HCT116 (cell line): ENCODE measurements at regions not wholly inside any gene's neighbourhood (a gene's known extent, or its start where the extent isn't known, plus 50 kb on each side); places are given as distances from the start of the nearest gene placed in this dataset.

Experiments used
- ATAC-seq: fragments of 200-7000 bp; cut with Tn5 transposase; 2 replicates; pipeline ENCODE4 v1.9.1; 2020; ENCODE audit warnings: mild to moderate bottlenecking, moderate library complexity
- BruUV-seq: library from RNA; stranded (reverse); fragments of 400-500 nt; replicated peaks from 2 replicates; lab custom pipeline; 2021; lab: Mats Ljungman, UMichigan
- CTCF ChIA-PET: fragments of 300-600 bp; sonication (Branson Sonifier 250); formaldehyde crosslinking; loops from one replicate; lab custom pipeline; 2021; ENCODE audit warnings: antibody characterized with exemption; lab: Charles Lee
- POLR2A ChIA-PET: fragments of 300-600, 350-600 bp; sonication (Branson Sonifier 250); formaldehyde crosslinking; loops from one replicate; lab custom pipeline; 2021; ENCODE audit warnings: antibody characterized with exemption; lab: Charles Lee
- RAD21 ChIA-PET, 2 experiments: fragments of 300-600 bp; sonication (Branson Sonifier 250); formaldehyde crosslinking; loops; one replicate each; lab custom pipeline; 2023; ENCODE audit warnings: low total read pairs in 2 of 2; ENCODE audit not compliant: uncharacterized antibody in 2 of 2, unreplicated experiment in 2 of 2, low non-redundant PET in 1 of 2; lab: Charles Lee
- DNase-seq: peaks from one replicate; pipeline ENCODE4 v3.0.0-alpha.2; 2010; ENCODE audit warnings: low read depth, low spot score
- H2AFZ ChIP-seq: fragments of 200-600 bp; shearing (Covaris generic), sonication (generic); 2 replicates; pipeline ENCODE4 v1.6.1; 2017; ENCODE audit warnings: low read depth, mixed run types, mixed read lengths, antibody characterized with exemption, low read length; ENCODE audit not compliant: poor library complexity, severe bottlenecking
- H3K27ac ChIP-seq: 2 replicates; pipeline ENCODE4 v1.5.1; 2012; ENCODE audit warnings: low read depth, low read length
- H3K27me3 ChIP-seq: fragments of 200-600 bp; sonication (generic); 2 replicates; pipeline ENCODE4 v1.6.1; 2016; ENCODE audit warnings: mixed run types, low read length, mixed read lengths; ENCODE audit not compliant: insufficient read depth
- H3K36me3 ChIP-seq, 2 experiments: fragments of 200-500 bp in 1 of 2; fragments of 200-600 bp in 1 of 2; sonication (Bioruptor generic) in 1 of 2; sonication (generic) in 1 of 2; 2 replicates each; pipeline versions ENCODE4 v1.5.1 to v1.6.1; 2014 to 2016; ENCODE audit warnings: low read length in 2 of 2, inconsistent platforms in 1 of 2, mixed read lengths in 1 of 2, mixed run types in 1 of 2; ENCODE audit not compliant: insufficient read depth in 2 of 2, control insufficient read depth in 1 of 2
- H3K4me1 ChIP-seq, 2 experiments: fragments of 200-600 bp in 1 of 2; sonication (generic) in 1 of 2; 2 replicates each; pipeline versions ENCODE4 v1.5.1 to v1.6.1; 2012 to 2017; ENCODE audit warnings: low read length in 2 of 2, inconsistent platforms in 1 of 2, mild to moderate bottlenecking in 1 of 2, mixed read lengths in 1 of 2, mixed run types in 1 of 2, moderate library complexity in 1 of 2; ENCODE audit not compliant: insufficient read depth in 2 of 2, control insufficient read depth in 1 of 2
- H3K4me2 ChIP-seq: fragments of 200-600 bp; sonication (generic); 2 replicates; pipeline ENCODE4 v1.6.1; 2017; ENCODE audit warnings: mixed run types, low read length, mixed read lengths
- H3K4me3 ChIP-seq, 2 experiments: fragments of 200-600 bp in 1 of 2; sonication (generic) in 1 of 2; replicated peaks in 1 of 2; 2 replicates each; pipeline ENCODE4 v1.5.1; 2011 to 2016; ENCODE audit warnings: low read length in 2 of 2, control low read depth in 1 of 2, low read depth in 1 of 2, mild to moderate bottlenecking in 1 of 2, mixed read lengths in 1 of 2, mixed run types in 1 of 2
- H3K79me2 ChIP-seq: fragments of 200-600 bp; sonication (generic); 2 replicates; pipeline ENCODE4 v1.6.1; 2017; ENCODE audit warnings: mild to moderate bottlenecking, mixed run types, low read length, moderate library complexity, mixed read lengths; ENCODE audit not compliant: insufficient read depth
- H3K9ac ChIP-seq: fragments of 200-600 bp; sonication (generic); 2 replicates; pipeline ENCODE4 v1.6.1; 2016; ENCODE audit warnings: low read length, mixed read lengths
- H3K9me2 ChIP-seq: fragments of 200-600 bp; sonication (generic), shearing (Covaris generic); 2 replicates; pipeline ENCODE4 v1.6.1; 2017; ENCODE audit warnings: mixed run types, mild to moderate bottlenecking, moderate library complexity; ENCODE audit not compliant: insufficient read depth
- H3K9me3 ChIP-seq, 2 experiments: fragments of 200-500 bp in 1 of 2; fragments of 200-600 bp in 1 of 2; sonication (Bioruptor generic) in 1 of 2; sonication (generic) in 1 of 2; 2 replicates each; pipeline ENCODE4 v1.6.1; 2014 to 2017; ENCODE audit warnings: low read length in 2 of 2, mixed read lengths in 2 of 2, inconsistent platforms in 1 of 2, low read depth in 1 of 2, mild to moderate bottlenecking in 1 of 2, mixed run types in 1 of 2, moderate library complexity in 1 of 2; ENCODE audit not compliant: control insufficient read depth in 1 of 2, insufficient read depth in 1 of 2
- H4K20me1 ChIP-seq: fragments of 200-600 bp; sonication (generic), shearing (Covaris generic); 2 replicates; pipeline ENCODE4 v1.6.1; 2017; ENCODE audit warnings: mixed run types, mild to moderate bottlenecking, moderate library complexity; ENCODE audit not compliant: insufficient read depth
- ATF3 ChIP-seq: IDR thresholded peaks from 2 replicates; pipeline ENCODE4 v1.6.1; 2012
- CTCF ChIP-seq, 3 experiments: fragments of 200-600 bp in 1 of 3; sonication (generic) in 1 of 3; IDR thresholded peaks in 2 of 3; conservative IDR thresholded peaks in 1 of 3; 2 replicates each; pipeline ENCODE4 v1.5.1; 2012 to 2017; ENCODE audit warnings: low read depth in 2 of 3, low read length in 2 of 3, antibody characterized with exemption in 1 of 3, borderline replicate concordance in 1 of 3, control low read depth in 1 of 3, mild to moderate bottlenecking in 1 of 3, mixed read lengths in 1 of 3, mixed run types in 1 of 3, moderate library complexity in 1 of 3; ENCODE audit not compliant: insufficient read depth in 1 of 3
- EZH2phosphoT487 ChIP-seq: fragments of 200-600 bp; IDR thresholded peaks from 2 replicates; pipeline ENCODE4 v1.6.1; 2018; ENCODE audit warnings: antibody characterized with exemption, borderline replicate concordance
- FOSL1 ChIP-seq: IDR thresholded peaks from 2 replicates; pipeline ENCODE4 v1.6.1; 2012; ENCODE audit warnings: low read depth
- JUND ChIP-seq: IDR thresholded peaks from 2 replicates; pipeline ENCODE4 v1.6.1; 2012
- RAD21 ChIP-seq: IDR thresholded peaks from 2 replicates; pipeline ENCODE4 v1.6.1; 2012; ENCODE audit warnings: low read depth, mild to moderate bottlenecking
- SIN3A ChIP-seq: IDR thresholded peaks from 2 replicates; pipeline ENCODE4 v1.6.1; 2012; ENCODE audit warnings: low read depth
- TCF7L2 ChIP-seq: IDR thresholded peaks from 2 replicates; pipeline ENCODE4 v1.7.0; 2011; ENCODE audit warnings: borderline replicate concordance, inconsistent platforms; ENCODE audit not compliant: insufficient read depth, insufficient read length; ENCODE audit errors: extremely low read depth
- intact Hi-C: fragments of 100-400 bp; cut with micrococcal nuclease; formaldehyde crosslinking; loops from 2 replicates; pipeline ENCODE4 v1.10.0; 2022
- TF ChIP-seq, protein P1 (sequence below): IDR thresholded peaks from 2 replicates; pipeline ENCODE4 v1.6.1; 2011; ENCODE audit warnings: mild to moderate bottlenecking, low read length, moderate library complexity; ENCODE audit not compliant: insufficient replicate concordance; ENCODE audit errors: extremely low read depth

DNA sequence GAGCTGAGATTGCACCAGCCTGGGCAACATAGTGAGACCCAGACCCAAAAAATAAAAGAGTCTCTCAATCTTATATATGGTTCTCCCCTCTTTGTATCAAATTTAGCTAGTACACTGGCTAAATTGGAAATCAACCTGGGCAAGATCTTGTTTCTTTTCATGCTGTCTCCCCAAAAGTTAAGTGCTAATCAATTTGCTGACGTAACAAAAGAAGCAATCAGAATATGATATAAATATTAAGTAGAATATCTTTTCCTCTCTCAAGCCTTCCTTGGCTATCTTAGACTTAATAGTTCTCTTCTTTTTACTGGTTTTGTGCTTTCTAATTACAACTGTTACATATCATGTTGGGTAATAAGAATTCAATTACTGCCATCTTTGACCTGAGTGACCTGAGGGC, 258.9 kb downstream of the KCNRG start (continued):
- TF ChIP-seq, protein P1, sequence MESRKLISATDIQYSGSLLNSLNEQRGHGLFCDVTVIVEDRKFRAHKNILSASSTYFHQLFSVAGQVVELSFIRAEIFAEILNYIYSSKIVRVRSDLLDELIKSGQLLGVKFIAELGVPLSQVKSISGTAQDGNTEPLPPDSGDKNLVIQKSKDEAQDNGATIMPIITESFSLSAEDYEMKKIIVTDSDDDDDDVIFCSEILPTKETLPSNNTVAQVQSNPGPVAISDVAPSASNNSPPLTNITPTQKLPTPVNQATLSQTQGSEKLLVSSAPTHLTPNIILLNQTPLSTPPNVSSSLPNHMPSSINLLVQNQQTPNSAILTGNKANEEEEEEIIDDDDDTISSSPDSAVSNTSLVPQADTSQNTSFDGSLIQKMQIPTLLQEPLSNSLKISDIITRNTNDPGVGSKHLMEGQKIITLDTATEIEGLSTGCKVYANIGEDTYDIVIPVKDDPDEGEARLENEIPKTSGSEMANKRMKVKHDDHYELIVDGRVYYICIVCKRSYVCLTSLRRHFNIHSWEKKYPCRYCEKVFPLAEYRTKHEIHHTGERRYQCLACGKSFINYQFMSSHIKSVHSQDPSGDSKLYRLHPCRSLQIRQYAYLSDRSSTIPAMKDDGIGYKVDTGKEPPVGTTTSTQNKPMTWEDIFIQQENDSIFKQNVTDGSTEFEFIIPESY = no peak
- TF ChIP-seq FOSL1 (no peak), SIN3A (no peak), RAD21 (no peak), EZH2phosphoT487 (no peak), JUND (no peak), CTCF (IDR thresholded peaks at IDR 0.05 in 2 of 3, conservative IDR thresholded peaks at IDR 0.05 in 1 of 3; ENCODE audit: borderline replicate concordance in 1 of 3, insufficient read depth in 1 of 3, low read depth in 2 of 3, low read length in 2 of 3) (no peak), ATF3 (no peak)

GRCh38 chr13:50275392-50276063, 260.3 kb downstream of the KCNRG start:
- no TSS peak for BruUV-seq
- DNase-seq = no peak

More at GRCh38 chr13:50275392-50276063, 260.3 kb downstream of the KCNRG start:
- no peak for ATAC-seq
- RAD21 ChIA-PET = no interaction called here
- Histone ChIP-seq H3K4me2 (no peak overlapping the region), H3K36me3 (no peaks in the 10 kb centered on the region), H3K27ac (no peak overlapping the region), H3K79me2 (peaks cover 3% of the 10 kb centered on the region; the same call in 1 of the 2 replicates), H4K20me1 (no peaks in the 10 kb centered on the region)
- intact Hi-C loops = no loop called here
- POLR2A ChIA-PET = no interaction called here
- TF ChIP-seq TCF7L2 = no peak
- TF ChIP-seq, all 23 proteins: peak for 0
- CTCF ChIA-PET = no interaction called here
- no peak overlapping the region for H2AFZ ChIP-seq
- H3K9ac ChIP-seq = no peak overlapping the region
- H3K27me3 ChIP-seq = no peaks in the 10 kb centered on the region
- H3K4me1 ChIP-seq = no peaks in the 10 kb centered on the region
- no peak overlapping the region for H3K4me3 ChIP-seq
- no peaks in the 10 kb centered on the region for H3K9me3 ChIP-seq
- H3K9me2 ChIP-seq = no peaks in the 10 kb centered on the region; the same call in 1 of the 2 replicates
